ENCODE measurements at regions not wholly inside any gene's neighbourhood (a gene's known extent, or its start where the extent isn't known, plus 50 kb on each side); places are given as distances from the start of the nearest gene placed in this dataset.
"Not testable (repeated sequence)": the region's sequence is repeated elsewhere in the genome, so short reads cannot be mapped to it uniquely, and the experiment has no call there.

DNA sequence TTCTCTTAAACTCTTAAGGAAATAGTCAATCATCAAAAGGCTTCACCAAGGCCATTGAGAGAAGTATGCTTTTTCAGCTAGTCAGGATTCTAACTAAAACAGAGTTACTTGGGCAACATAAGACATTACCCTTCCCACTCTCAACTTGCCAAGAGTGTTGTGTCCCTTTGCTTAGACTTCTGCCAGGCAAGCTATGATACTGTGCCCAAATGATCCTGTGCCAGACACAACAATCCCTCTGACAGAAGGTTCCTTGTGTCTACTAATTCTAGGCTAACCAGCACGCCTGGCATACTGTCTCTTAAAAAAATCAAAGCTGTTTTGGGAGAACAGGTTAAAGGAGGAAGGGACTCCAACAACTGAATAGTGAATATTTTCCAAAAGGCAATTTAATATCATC is 750.6 kb downstream of the CDY1 start:
- not testable (repeated sequence) for TF ChIP-seq EZH2 (IDR thresholded peaks at IDR 0.05; ENCODE audit: borderline replicate concordance, insufficient read depth, low read depth, low read length, poor library complexity, severe bottlenecking)
- TF ChIP-seq, protein P1, sequence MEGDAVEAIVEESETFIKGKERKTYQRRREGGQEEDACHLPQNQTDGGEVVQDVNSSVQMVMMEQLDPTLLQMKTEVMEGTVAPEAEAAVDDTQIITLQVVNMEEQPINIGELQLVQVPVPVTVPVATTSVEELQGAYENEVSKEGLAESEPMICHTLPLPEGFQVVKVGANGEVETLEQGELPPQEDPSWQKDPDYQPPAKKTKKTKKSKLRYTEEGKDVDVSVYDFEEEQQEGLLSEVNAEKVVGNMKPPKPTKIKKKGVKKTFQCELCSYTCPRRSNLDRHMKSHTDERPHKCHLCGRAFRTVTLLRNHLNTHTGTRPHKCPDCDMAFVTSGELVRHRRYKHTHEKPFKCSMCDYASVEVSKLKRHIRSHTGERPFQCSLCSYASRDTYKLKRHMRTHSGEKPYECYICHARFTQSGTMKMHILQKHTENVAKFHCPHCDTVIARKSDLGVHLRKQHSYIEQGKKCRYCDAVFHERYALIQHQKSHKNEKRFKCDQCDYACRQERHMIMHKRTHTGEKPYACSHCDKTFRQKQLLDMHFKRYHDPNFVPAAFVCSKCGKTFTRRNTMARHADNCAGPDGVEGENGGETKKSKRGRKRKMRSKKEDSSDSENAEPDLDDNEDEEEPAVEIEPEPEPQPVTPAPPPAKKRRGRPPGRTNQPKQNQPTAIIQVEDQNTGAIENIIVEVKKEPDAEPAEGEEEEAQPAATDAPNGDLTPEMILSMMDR (IDR thresholded peaks at IDR 0.05) = not testable (repeated sequence)
